HCT116 (cell line): ENCODE measurements at regions not wholly inside any gene's neighbourhood (a gene's known extent, or its start where the extent isn't known, plus 50 kb on each side); places are given as distances from the start of the nearest gene placed in this dataset.

Source experiments
- ATAC-seq: fragments of 200-7000 bp; cut with Tn5 transposase; 2 replicates; pipeline ENCODE4 v1.9.1; 2020; ENCODE audit warnings: mild to moderate bottlenecking, moderate library complexity
- BruUV-seq: library from RNA; stranded (reverse); fragments of 400-500 nt; replicated peaks from 2 replicates; lab custom pipeline; 2021; lab: Mats Ljungman, UMichigan
- CTCF ChIA-PET: fragments of 300-600 bp; sonication (Branson Sonifier 250); formaldehyde crosslinking; loops from one replicate; lab custom pipeline; 2021; ENCODE audit warnings: antibody characterized with exemption; lab: Charles Lee
- POLR2A ChIA-PET: fragments of 300-600, 350-600 bp; sonication (Branson Sonifier 250); formaldehyde crosslinking; loops from one replicate; lab custom pipeline; 2021; ENCODE audit warnings: antibody characterized with exemption; lab: Charles Lee
- RAD21 ChIA-PET, 2 experiments: fragments of 300-600 bp; sonication (Branson Sonifier 250); formaldehyde crosslinking; loops; one replicate each; lab custom pipeline; 2023; ENCODE audit warnings: low total read pairs in 2 of 2; ENCODE audit not compliant: uncharacterized antibody in 2 of 2, unreplicated experiment in 2 of 2, low non-redundant PET in 1 of 2; lab: Charles Lee
- DNase-seq: peaks from one replicate; pipeline ENCODE4 v3.0.0-alpha.2; 2010; ENCODE audit warnings: low read depth, low spot score
- H2AFZ ChIP-seq: fragments of 200-600 bp; shearing (Covaris generic), sonication (generic); 2 replicates; pipeline ENCODE4 v1.6.1; 2017; ENCODE audit warnings: low read depth, mixed run types, mixed read lengths, antibody characterized with exemption, low read length; ENCODE audit not compliant: poor library complexity, severe bottlenecking
- H3K27ac ChIP-seq: 2 replicates; pipeline ENCODE4 v1.5.1; 2012; ENCODE audit warnings: low read depth, low read length
- H3K27me3 ChIP-seq: fragments of 200-600 bp; sonication (generic); 2 replicates; pipeline ENCODE4 v1.6.1; 2016; ENCODE audit warnings: mixed run types, low read length, mixed read lengths; ENCODE audit not compliant: insufficient read depth
- H3K36me3 ChIP-seq, 2 experiments: fragments of 200-500 bp in 1 of 2; fragments of 200-600 bp in 1 of 2; sonication (Bioruptor generic) in 1 of 2; sonication (generic) in 1 of 2; 2 replicates each; pipeline versions ENCODE4 v1.5.1 to v1.6.1; 2014 to 2016; ENCODE audit warnings: low read length in 2 of 2, inconsistent platforms in 1 of 2, mixed read lengths in 1 of 2, mixed run types in 1 of 2; ENCODE audit not compliant: insufficient read depth in 2 of 2, control insufficient read depth in 1 of 2
- H3K4me1 ChIP-seq, 2 experiments: fragments of 200-600 bp in 1 of 2; sonication (generic) in 1 of 2; 2 replicates each; pipeline versions ENCODE4 v1.5.1 to v1.6.1; 2012 to 2017; ENCODE audit warnings: low read length in 2 of 2, inconsistent platforms in 1 of 2, mild to moderate bottlenecking in 1 of 2, mixed read lengths in 1 of 2, mixed run types in 1 of 2, moderate library complexity in 1 of 2; ENCODE audit not compliant: insufficient read depth in 2 of 2, control insufficient read depth in 1 of 2
- H3K4me2 ChIP-seq: fragments of 200-600 bp; sonication (generic); 2 replicates; pipeline ENCODE4 v1.6.1; 2017; ENCODE audit warnings: mixed run types, low read length, mixed read lengths
- H3K4me3 ChIP-seq, 2 experiments: fragments of 200-600 bp in 1 of 2; sonication (generic) in 1 of 2; replicated peaks in 1 of 2; 2 replicates each; pipeline ENCODE4 v1.5.1; 2011 to 2016; ENCODE audit warnings: low read length in 2 of 2, control low read depth in 1 of 2, low read depth in 1 of 2, mild to moderate bottlenecking in 1 of 2, mixed read lengths in 1 of 2, mixed run types in 1 of 2
- H3K79me2 ChIP-seq: fragments of 200-600 bp; sonication (generic); 2 replicates; pipeline ENCODE4 v1.6.1; 2017; ENCODE audit warnings: mild to moderate bottlenecking, mixed run types, low read length, moderate library complexity, mixed read lengths; ENCODE audit not compliant: insufficient read depth
- H3K9ac ChIP-seq: fragments of 200-600 bp; sonication (generic); 2 replicates; pipeline ENCODE4 v1.6.1; 2016; ENCODE audit warnings: low read length, mixed read lengths
- H3K9me2 ChIP-seq: fragments of 200-600 bp; sonication (generic), shearing (Covaris generic); 2 replicates; pipeline ENCODE4 v1.6.1; 2017; ENCODE audit warnings: mixed run types, mild to moderate bottlenecking, moderate library complexity; ENCODE audit not compliant: insufficient read depth
- H3K9me3 ChIP-seq, 2 experiments: fragments of 200-500 bp in 1 of 2; fragments of 200-600 bp in 1 of 2; sonication (Bioruptor generic) in 1 of 2; sonication (generic) in 1 of 2; 2 replicates each; pipeline ENCODE4 v1.6.1; 2014 to 2017; ENCODE audit warnings: low read length in 2 of 2, mixed read lengths in 2 of 2, inconsistent platforms in 1 of 2, low read depth in 1 of 2, mild to moderate bottlenecking in 1 of 2, mixed run types in 1 of 2, moderate library complexity in 1 of 2; ENCODE audit not compliant: control insufficient read depth in 1 of 2, insufficient read depth in 1 of 2
- H4K20me1 ChIP-seq: fragments of 200-600 bp; sonication (generic), shearing (Covaris generic); 2 replicates; pipeline ENCODE4 v1.6.1; 2017; ENCODE audit warnings: mixed run types, mild to moderate bottlenecking, moderate library complexity; ENCODE audit not compliant: insufficient read depth
- CBX3 ChIP-seq: IDR thresholded peaks from 2 replicates; pipeline ENCODE4 v1.6.1; 2012; ENCODE audit warnings: low read depth
- CEBPB ChIP-seq: IDR thresholded peaks from 2 replicates; pipeline ENCODE4 v1.6.1; 2012; ENCODE audit warnings: low read depth
- EGR1 ChIP-seq: IDR thresholded peaks from 2 replicates; pipeline ENCODE4 v1.6.1; 2012; ENCODE audit warnings: low read depth
- EZH2 ChIP-seq: fragments of 200-600 bp; sonication (generic); IDR thresholded peaks from 2 replicates; pipeline ENCODE4 v1.6.1; 2017; ENCODE audit warnings: antibody characterized with exemption, mixed run types
- EZH2phosphoT487 ChIP-seq: fragments of 200-600 bp; IDR thresholded peaks from 2 replicates; pipeline ENCODE4 v1.6.1; 2018; ENCODE audit warnings: antibody characterized with exemption, borderline replicate concordance
- FOSL1 ChIP-seq: IDR thresholded peaks from 2 replicates; pipeline ENCODE4 v1.6.1; 2012; ENCODE audit warnings: low read depth
- JUND ChIP-seq: IDR thresholded peaks from 2 replicates; pipeline ENCODE4 v1.6.1; 2012
- POLR2A ChIP-seq: IDR thresholded peaks from 2 replicates; pipeline ENCODE4 v1.7.0; 2011; ENCODE audit warnings: borderline replicate concordance; ENCODE audit not compliant: insufficient read depth, insufficient read length; ENCODE audit errors: extremely low read depth
- POLR2AphosphoS5 ChIP-seq: IDR thresholded peaks from 2 replicates; pipeline ENCODE4 v1.6.1; 2011; ENCODE audit warnings: mild to moderate bottlenecking, low read depth, low read length, moderate library complexity
- SIN3A ChIP-seq: IDR thresholded peaks from 2 replicates; pipeline ENCODE4 v1.6.1; 2012; ENCODE audit warnings: low read depth
- SP1 ChIP-seq: IDR thresholded peaks from 2 replicates; pipeline ENCODE4 v1.6.1; 2012; ENCODE audit warnings: low read depth
- YY1 ChIP-seq: IDR thresholded peaks from 2 replicates; pipeline ENCODE4 v1.6.1; 2011; ENCODE audit warnings: low read length, low read depth, moderate library complexity, mild to moderate bottlenecking; ENCODE audit not compliant: insufficient replicate concordance; ENCODE audit errors: extremely low read depth
- intact Hi-C: fragments of 100-400 bp; cut with micrococcal nuclease; formaldehyde crosslinking; loops from 2 replicates; pipeline ENCODE4 v1.10.0; 2022
- TF ChIP-seq, protein P1 (sequence below): IDR thresholded peaks from 2 replicates; pipeline ENCODE4 v1.6.1; 2012; ENCODE audit warnings: low read depth
- TF ChIP-seq, protein P2 (sequence below): IDR thresholded peaks from 2 replicates; pipeline ENCODE4 v1.6.1; 2012
- TF ChIP-seq, protein P3 (sequence below): IDR thresholded peaks from 2 replicates; pipeline ENCODE4 v1.6.1; 2011; ENCODE audit warnings: mild to moderate bottlenecking, low read length, moderate library complexity; ENCODE audit not compliant: insufficient replicate concordance; ENCODE audit errors: extremely low read depth

DNA sequence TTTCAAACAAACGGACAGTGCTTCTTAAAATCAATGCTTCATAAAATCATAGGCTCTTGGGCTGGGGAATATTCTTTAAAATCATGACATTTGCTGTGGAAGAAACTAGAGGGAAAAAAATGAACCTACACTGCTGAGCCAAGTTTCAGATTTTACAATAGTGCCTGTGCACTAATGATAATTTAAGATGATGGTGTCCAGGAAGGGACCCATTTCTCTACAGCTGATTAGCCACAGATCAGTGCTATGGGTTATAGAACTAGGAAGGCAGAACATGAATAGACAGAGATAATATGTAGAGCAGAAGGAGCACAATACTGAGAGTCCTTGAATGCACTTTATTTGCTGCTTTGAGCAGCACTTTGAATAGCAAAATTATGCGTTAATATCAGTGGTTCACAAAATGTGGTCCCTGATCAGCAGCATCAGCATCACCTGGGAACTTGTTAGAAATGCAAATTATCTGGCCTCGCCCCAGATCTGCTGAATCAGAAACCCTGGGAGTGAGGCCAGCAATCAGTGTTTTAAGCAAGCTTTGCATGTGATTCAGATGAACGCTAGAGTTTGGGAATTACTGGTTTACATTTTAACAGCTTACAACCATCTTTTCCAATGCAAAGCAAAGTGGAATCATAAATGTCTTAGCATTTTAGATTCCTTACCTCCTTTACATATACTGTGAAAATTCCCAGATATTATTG is 135.8 kb upstream of the ANKRD28 start:
- H3K4me1 ChIP-seq, result 0 out of 4 replicates have a peak, but pooled peaks cover 0 to 3% of the 10 kb centered on the region in 2 experiments
- TF ChIP-seq SP1 (no peak), FOSL1 (no peak), EGR1 (no peak), JUND (no peak), POLR2A (no peak), EZH2 (no peak), POLR2AphosphoS5 (no peak), CBX3 (no peak), EZH2phosphoT487 (no peak), SIN3A (no peak), YY1 (no peak), CEBPB (no peak)
- TF ChIP-seq, protein P1, sequence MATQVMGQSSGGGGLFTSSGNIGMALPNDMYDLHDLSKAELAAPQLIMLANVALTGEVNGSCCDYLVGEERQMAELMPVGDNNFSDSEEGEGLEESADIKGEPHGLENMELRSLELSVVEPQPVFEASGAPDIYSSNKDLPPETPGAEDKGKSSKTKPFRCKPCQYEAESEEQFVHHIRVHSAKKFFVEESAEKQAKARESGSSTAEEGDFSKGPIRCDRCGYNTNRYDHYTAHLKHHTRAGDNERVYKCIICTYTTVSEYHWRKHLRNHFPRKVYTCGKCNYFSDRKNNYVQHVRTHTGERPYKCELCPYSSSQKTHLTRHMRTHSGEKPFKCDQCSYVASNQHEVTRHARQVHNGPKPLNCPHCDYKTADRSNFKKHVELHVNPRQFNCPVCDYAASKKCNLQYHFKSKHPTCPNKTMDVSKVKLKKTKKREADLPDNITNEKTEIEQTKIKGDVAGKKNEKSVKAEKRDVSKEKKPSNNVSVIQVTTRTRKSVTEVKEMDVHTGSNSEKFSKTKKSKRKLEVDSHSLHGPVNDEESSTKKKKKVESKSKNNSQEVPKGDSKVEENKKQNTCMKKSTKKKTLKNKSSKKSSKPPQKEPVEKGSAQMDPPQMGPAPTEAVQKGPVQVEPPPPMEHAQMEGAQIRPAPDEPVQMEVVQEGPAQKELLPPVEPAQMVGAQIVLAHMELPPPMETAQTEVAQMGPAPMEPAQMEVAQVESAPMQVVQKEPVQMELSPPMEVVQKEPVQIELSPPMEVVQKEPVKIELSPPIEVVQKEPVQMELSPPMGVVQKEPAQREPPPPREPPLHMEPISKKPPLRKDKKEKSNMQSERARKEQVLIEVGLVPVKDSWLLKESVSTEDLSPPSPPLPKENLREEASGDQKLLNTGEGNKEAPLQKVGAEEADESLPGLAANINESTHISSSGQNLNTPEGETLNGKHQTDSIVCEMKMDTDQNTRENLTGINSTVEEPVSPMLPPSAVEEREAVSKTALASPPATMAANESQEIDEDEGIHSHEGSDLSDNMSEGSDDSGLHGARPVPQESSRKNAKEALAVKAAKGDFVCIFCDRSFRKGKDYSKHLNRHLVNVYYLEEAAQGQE, result no peak
- TF ChIP-seq, protein P2, sequence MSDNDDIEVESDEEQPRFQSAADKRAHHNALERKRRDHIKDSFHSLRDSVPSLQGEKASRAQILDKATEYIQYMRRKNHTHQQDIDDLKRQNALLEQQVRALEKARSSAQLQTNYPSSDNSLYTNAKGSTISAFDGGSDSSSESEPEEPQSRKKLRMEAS, result no peak
- TF ChIP-seq, protein P3, sequence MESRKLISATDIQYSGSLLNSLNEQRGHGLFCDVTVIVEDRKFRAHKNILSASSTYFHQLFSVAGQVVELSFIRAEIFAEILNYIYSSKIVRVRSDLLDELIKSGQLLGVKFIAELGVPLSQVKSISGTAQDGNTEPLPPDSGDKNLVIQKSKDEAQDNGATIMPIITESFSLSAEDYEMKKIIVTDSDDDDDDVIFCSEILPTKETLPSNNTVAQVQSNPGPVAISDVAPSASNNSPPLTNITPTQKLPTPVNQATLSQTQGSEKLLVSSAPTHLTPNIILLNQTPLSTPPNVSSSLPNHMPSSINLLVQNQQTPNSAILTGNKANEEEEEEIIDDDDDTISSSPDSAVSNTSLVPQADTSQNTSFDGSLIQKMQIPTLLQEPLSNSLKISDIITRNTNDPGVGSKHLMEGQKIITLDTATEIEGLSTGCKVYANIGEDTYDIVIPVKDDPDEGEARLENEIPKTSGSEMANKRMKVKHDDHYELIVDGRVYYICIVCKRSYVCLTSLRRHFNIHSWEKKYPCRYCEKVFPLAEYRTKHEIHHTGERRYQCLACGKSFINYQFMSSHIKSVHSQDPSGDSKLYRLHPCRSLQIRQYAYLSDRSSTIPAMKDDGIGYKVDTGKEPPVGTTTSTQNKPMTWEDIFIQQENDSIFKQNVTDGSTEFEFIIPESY, result no peak
- TF ChIP-seq, all 23 proteins: peak for 0
- H3K36me3 ChIP-seq, result no peaks in the 10 kb centered on the region
- no TSS peak for BruUV-seq
- no peaks in the 10 kb centered on the region for H4K20me1 ChIP-seq
- ChIA-PET CTCF (no interaction called here), POLR2A (no interaction called here), RAD21 (no interaction called here)
- no peak overlapping the region for H3K4me3 ChIP-seq
- no peak overlapping the region for H2AFZ ChIP-seq
- no peak overlapping the region for H3K9ac ChIP-seq
- intact Hi-C loops, result no loop called here
- no peaks in the 10 kb centered on the region for H3K9me2 ChIP-seq
- ATAC-seq (no peak), DNase-seq (no peak)
- no peak overlapping the region for H3K27ac ChIP-seq
- no peaks in the 10 kb centered on the region for H3K9me3 ChIP-seq
- H3K79me2 ChIP-seq, result no peaks in the 10 kb centered on the region
- H3K4me2 ChIP-seq, result no peak overlapping the region
- no peaks in the 10 kb centered on the region for H3K27me3 ChIP-seq
